K562 (cell line): ENCODE measurements at regions not wholly inside any gene's neighbourhood (a gene's known extent, or its start where the extent isn't known, plus 50 kb on each side); places are given as distances from the start of the nearest gene placed in this dataset.

Experiments
- ATF3 ChIP-seq, 2 experiments: fragments of 450-650 bp in 1 of 2; sonication (generic) in 1 of 2; formaldehyde crosslinking in 1 of 2; IDR thresholded peaks in 1 of 2; conservative IDR thresholded peaks in 1 of 2; 2 replicates each; pipeline versions ENCODE4 v1.6.1 to v1.8.1; 2016 to 2023; ENCODE audit warnings: mild to moderate bottlenecking in 2 of 2, moderate library complexity in 2 of 2, inconsistent platforms in 1 of 2, missing genetic modification reagents in 1 of 2
- CHD2 ChIP-seq: IDR thresholded peaks from 2 replicates; pipeline ENCODE4 v1.6.1; 2011; ENCODE audit warnings: low read depth, low read length
- EZH2 ChIP-seq: IDR thresholded peaks from 2 replicates; pipeline ENCODE4 v1.6.1; 2012; ENCODE audit warnings: low read depth, mild to moderate bottlenecking, inconsistent platforms, low read length, borderline replicate concordance
- FOXK1 ChIP-seq: sonication (generic); formaldehyde crosslinking; IDR thresholded peaks from 2 replicates; pipeline ENCODE4 v1.8.0; 2022; ENCODE audit warnings: missing genetic modification reagents, mild to moderate bottlenecking, borderline replicate concordance
- HES1 ChIP-seq: fragments of 450-650 bp; IDR thresholded peaks from 2 replicates; pipeline ENCODE4 v1.6.1; 2016; ENCODE audit warnings: low read depth, mild to moderate bottlenecking, moderate library complexity
- KLF1 ChIP-seq: fragments of 450-650 bp; IDR thresholded peaks from 2 replicates; pipeline ENCODE4 v1.6.1; 2016; ENCODE audit warnings: missing genetic modification characterization, missing compliant biosample characterization
- MYC ChIP-seq, 2 experiments: fragments of 250-450 bp in 1 of 2; sonication (Bioruptor Pico) in 1 of 2; IDR thresholded peaks; 2 replicates each; pipeline versions ENCODE4 v1.5.1 to v1.6.1; 2012 to 2021; ENCODE audit warnings: low read depth in 2 of 2, borderline replicate concordance in 1 of 2, improper control_type of control experiment in 1 of 2, low read length in 1 of 2, mild to moderate bottlenecking in 1 of 2, moderate library complexity in 1 of 2
- NRF1 ChIP-seq, 2 experiments: fragments of 450-650 bp; IDR thresholded peaks in 1 of 2; conservative IDR thresholded peaks in 1 of 2; 2 replicates each; pipeline ENCODE4 v1.6.1; 2014; ENCODE audit warnings: mild to moderate bottlenecking in 2 of 2
- RBM22 ChIP-seq: fragments of 200-400 bp; formaldehyde crosslinking; IDR thresholded peaks from 2 replicates; pipeline ENCODE4 v1.6.1; 2018; ENCODE audit warnings: low read length, low read depth; ENCODE audit not compliant: poor library complexity, severe bottlenecking
- SP1 ChIP-seq: sonication (generic); formaldehyde crosslinking; IDR thresholded peaks from 2 replicates; pipeline ENCODE4 v1.8.1; 2022; ENCODE audit warnings: mild to moderate bottlenecking, missing genetic modification reagents
- STAT5B ChIP-seq: fragments of 250-450 bp; sonication (Bioruptor Pico); IDR thresholded peaks from 2 replicates; pipeline ENCODE4 v1.8.0; 2021; ENCODE audit warnings: mild to moderate bottlenecking, inconsistent platforms
- ZNF24 ChIP-seq: fragments of 450-650 bp; IDR thresholded peaks from 2 replicates; pipeline ENCODE4 v1.6.1; 2016
- ZNF318 ChIP-seq, 2 experiments: fragments of 450-650 bp; IDR thresholded peaks; 2 replicates each; pipeline ENCODE4 v1.6.1; 2016; ENCODE audit warnings: mild to moderate bottlenecking in 2 of 2, borderline replicate concordance in 1 of 2, low read depth in 1 of 2, moderate library complexity in 1 of 2

GRCh38 chr1:22245100-22245650 is 102.3 kb upstream of the WNT4 start:
- TF ChIP-seq ZNF24 = no peak
- TF ChIP-seq NRF1 (conservative IDR thresholded peaks at IDR 0.05 in 1 of 2, IDR thresholded peaks at IDR 0.05 in 1 of 2) = no peak
- TF ChIP-seq ZNF318 (IDR thresholded peaks at IDR 0.05; ENCODE audit: borderline replicate concordance in 1 of 2, low read depth in 1 of 2) = no peak
- TF ChIP-seq ATF3 (IDR thresholded peaks at IDR 0.05) = no peak
- TF ChIP-seq ATF3 (CRISPR knock-in tag; conservative IDR thresholded peaks at IDR 0.05) = no peak
- TF ChIP-seq CHD2 = no peak
- TF ChIP-seq HES1 = no peak
- no peak for TF ChIP-seq MYC (IDR thresholded peaks at IDR 0.05; ENCODE audit: low read depth, low read length)
- TF ChIP-seq MYC (CRISPR knock-in tag; IDR thresholded peaks at IDR 0.05; ENCODE audit: borderline replicate concordance, low read depth) = no peak
- no peak for TF ChIP-seq EZH2
- no peak for TF ChIP-seq KLF1
- no peak for TF ChIP-seq STAT5B
- no peak for TF ChIP-seq RBM22
- no peak for TF ChIP-seq FOXK1 (CRISPR knock-in tag)
- TF ChIP-seq SP1 (CRISPR knock-in tag) = no peak
